NCI-H2171 treated with DMSO at 0.1 percent for 48 hours (cell line): ENCODE measurements at regions not wholly inside any gene's neighbourhood (a gene's known extent, or its start where the extent isn't known, plus 50 kb on each side); places are given as distances from the start of the nearest gene placed in this dataset.
"Not testable (repeated sequence)": the region's sequence is repeated elsewhere in the genome, so short reads cannot be mapped to it uniquely, and the experiment has no call there.

ENCODE experiments used
- DNase-seq: peaks from one replicate; lab custom pipeline; 2025; lab: John Stamatoyannopoulos, UW

GRCh38 chr3:163551915-163552658 is 1526.2 kb downstream of the SI start:
- not testable (repeated sequence) for DNase-seq

GRCh38 chr3:163548015-163548414 is 1530.3 kb downstream of the SI start:
- no peak for DNase-seq

DNA sequence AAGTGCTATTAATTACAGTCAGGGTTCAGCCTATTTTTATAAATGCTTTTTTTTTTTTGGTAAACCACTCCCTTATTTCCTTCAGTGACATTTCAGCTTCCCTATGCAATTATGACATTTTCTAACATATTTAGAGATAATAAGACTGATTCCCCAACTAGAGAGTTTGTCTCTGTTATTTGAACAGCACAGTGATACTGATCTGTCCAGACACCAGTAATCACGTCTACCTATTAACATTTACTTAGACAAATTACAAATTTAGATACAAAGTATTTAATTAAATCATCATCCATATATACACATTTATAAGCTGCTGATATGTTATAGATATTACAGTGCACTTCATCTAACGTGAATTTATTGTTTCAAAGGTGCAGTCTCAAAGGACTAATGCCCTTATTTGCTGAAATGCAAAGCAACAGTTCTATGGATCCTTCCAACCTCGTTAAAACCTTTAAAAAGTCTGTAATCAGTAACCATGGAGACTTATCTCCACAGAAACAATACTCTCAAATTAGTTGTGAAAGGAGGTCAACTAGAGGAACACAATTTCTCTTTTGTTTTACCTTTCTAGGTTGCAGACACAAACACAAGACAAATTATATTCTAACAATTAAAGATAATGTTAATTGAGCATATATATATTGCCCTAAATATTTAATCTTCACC is 1531.1 kb downstream of the SI start:
- no peak for DNase-seq

GRCh38 chr3:163543662-163544061 is 1534.6 kb downstream of the SI start:
- DNase-seq, result no peak

DNA sequence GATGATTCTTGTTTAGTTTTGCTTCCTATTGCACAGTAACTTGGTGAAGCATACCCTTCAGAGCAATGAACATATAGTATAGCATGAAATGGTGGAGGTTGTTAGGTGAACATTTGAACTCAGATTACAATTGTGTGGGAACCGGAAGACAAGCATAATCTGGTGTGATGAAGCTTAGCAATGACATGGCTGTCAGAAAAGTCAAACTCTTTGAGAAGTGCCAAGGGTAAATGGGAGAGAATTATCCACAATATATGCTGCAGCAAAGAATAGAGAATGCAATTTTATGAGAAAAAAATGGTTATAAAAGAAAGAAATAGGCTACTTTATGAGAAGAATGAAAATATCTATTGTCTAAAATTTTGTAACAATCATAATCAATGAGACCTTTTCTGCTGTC is 1536.7 kb downstream of the SI start:
- DNase-seq, result no peak

DNA sequence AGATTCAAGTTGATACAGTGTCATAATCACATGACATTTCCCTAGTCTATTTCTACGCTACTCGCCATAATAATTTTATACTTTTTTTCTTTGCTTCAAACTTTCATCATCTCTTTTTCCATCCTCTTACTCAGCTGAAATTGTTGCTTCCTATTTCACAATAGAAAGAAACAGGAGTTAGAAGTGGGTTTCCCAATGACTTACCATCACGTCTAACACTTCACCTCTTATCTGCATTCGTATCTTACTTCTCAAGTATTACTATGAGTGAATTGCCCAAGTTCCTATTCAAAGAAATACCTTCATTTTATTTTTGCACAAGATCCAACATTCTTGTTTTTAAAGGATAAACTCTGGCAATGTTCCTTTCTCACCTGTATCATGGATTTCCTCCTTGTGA is 1539.9 kb downstream of the SI start:
- no peak for DNase-seq

DNA sequence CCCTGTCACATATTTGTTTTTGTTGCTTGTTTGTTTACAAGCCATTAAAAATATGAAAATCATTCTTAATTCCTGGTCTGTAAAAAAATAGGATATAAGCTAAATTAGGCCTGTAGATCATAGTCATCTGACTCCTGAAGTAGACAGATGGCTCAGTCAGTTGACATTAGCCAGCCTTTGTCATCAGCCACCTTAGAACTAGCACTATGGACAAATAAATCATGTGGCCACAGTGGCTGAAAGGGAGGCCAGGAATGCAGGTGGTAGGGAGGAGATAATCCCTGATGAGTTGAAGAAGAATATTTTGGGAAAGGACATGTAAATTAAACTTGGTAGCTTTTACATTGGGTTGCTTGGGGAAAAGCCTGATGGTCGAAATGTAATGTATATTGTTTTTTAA is 1544.9 kb downstream of the SI start:
- DNase-seq, result no peak

- DNase-seq, result no peak
Observed at GRCh38 chr3:163523375-163523774, 1554.9 kb downstream of the SI start.

DNA sequence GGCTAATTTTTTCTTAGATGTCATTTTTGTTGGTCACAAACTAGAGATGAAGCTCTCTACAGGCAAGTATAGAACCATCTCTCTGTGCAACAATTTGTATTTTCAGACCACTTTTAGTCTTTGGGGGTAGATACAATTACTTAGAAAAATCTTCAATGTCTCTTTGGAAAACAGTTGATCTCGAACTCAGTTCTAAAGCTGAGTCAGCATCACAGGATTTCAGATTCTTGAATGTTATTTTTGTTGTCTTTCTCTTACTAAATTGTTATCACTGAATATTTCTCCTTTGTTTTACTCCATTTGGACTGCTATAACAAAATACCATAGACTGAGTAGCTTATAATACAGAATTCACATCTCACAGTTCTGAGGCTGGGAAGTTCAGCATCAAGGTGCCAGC is 1557.0 kb downstream of the SI start:
- no peak for DNase-seq

DNA sequence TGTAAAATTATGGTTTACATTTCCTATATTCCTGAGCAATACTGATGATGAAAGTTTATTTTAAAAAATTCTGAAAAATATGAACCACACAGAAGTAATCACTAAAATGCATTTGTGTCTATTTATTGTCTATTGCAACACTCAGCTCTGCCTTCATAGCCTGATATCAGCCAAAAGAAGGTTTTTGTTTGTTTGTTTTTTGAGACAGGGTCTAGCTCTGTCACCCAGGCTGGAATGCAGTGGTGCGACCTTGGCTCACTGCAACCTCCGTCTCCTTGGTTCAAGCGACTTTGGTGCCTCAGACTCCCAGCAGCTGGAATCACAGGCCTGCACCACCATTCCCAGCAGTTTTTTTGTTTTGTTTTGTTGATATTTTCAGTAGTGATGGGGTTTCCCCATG is 1560.2 kb downstream of the SI start:
- no peak for DNase-seq

- no peak for DNase-seq
Observed at GRCh38 chr3:163513149-163513657, 1565.1 kb downstream of the SI start.

GRCh38 chr3:163508206-163508605 is 1570.1 kb downstream of the SI start:
- peak; percentile 65 for DNase-seq

GRCh38 chr3:163504974-163505373 is 1573.3 kb downstream of the SI start:
- no peak for DNase-seq

GRCh38 chr3:163499736-163500219 is 1578.5 kb downstream of the SI start:
- DNase-seq, result not testable (repeated sequence)

DNA sequence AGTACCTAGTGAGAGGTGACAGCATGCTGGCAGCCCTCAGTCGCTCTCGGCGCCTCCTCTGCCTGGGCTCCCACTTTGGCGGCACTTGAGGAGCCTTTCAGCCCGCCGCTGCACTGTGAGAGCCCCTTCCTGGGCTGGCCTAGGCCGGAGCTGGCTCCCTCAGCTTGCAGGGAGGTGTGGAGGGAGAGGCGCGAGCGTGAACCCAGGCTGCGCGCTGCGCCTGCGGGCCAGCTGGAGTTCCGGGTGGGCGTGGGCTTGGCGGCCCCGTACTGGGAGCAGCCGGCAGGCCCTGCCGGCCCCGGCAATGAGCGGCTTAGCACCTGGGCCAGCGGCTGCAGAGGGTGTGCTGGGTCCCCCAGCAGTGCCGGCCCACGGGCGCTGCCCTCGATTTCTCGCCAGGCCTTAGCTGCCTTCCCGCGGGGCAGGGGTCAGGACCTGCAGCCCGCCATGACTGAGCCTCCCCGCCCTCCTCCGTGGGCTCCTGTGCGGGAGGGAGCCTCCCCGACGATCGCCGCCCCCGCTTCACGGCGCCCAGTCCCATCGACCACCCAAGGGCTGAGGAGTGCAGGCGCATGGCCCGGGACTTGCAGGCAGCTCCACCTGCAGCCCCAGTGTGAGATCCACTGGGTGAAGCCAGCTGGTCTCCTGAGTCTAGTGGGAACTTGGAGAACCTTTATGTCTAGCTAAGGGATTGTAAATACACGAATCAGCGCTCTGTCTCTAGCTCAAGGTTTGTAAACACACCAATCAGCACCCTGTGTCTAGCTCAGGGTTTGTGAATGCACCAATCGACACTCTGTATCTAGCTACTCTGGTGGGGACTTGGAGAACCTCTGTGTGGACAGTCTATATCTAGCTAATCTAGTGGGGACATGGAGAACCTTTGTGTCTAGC is 1579.2 kb downstream of the SI start:
- not testable (repeated sequence) for DNase-seq

DNA sequence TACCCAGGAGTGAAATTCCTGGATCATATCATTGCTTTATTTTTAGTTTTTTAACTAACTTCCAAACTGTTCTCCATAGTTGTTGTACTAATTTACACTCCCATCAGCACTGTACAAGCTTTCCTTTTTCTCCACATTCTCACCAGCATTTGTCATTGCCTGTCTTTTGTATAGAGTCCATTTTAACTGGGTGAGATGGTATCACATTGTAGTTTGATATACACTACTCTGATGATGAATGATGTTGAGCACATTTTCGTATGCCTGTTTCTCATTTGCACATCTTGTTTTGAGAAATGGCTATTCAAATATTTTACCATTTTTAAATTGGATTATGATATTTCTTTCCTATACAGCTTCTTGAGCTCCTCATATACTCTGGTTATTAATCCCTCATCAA is 1586.6 kb downstream of the SI start:
- no peak for DNase-seq

DNA sequence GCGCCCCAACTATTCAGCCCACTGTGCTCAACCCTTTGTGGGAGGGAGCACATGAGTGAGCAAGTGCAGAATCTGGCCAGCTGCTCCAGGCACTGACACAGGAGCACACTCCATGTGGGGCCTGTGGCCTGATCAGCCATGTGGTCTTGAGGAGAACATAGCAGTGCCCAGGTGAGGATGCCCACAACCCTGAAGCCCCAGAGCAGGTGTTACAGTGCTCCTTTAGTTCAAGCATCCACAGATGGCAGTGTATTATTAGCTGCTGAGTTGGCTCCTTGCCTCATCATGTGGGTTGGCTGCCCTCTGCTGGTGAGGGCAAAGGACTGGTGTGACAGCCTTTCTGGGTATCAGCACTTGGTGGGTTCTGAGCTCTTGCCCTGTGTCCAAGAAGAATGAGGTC is 1588.2 kb downstream of the SI start:
- peak; percentile 51 for DNase-seq

DNA sequence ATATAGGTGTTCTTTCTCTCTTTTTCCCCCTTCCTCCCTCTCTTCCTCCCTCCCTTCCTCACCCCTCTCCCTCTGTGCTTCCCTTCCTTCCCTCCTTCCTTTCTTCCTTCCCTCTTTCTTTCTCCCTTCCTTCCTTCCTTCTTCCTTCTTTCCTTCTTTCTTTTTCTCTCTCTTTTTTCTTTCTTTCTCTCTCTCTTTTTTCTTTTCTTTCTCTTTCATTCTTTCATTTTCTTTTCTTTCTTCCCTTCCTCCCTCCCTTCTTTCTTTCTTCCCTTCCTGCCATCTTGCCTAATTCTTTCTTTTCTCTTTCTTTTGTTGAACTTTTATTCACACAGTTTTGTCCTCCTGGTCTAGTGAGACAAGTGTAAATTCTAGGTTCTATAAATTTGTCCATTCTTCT is 1595.6 kb downstream of the SI start:
- no peak for DNase-seq

DNA sequence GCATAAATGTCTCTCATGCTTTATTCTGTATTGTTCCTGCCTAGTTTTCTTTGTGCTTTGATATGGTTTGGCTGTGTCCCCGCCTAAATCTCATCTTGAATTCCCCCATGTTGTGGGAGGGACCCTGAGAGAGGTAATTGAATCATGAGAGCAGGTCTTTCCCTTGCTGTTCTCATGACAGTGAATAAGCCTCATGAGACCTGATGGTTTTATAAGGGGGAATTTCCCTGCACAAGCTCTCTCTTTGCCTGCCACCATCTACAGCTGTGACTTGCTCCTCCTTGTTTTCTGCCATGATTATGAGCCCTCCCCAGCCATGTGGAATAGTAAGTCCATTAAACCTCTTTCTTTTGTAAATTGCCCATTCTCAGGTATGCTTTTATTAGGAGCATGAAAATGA is 1596.6 kb downstream of the SI start:
- no peak for DNase-seq

DNA sequence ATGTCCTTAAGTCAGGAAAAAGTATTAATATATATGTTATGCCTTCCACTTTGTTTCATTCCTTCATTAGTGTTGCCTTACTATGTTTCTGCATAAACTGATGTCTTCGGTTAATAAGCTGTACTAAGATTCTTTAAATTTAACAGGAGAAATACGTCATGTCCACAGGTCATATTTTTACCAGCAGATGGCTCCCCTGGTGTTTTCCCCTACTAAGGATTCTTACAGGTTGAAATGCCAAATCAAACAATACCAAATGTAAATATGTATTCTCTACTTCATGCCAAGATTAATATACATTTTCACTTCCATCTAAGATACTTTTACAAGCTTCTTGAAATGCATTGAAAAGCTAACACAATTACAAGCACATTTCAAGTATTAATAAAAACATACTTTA is 1602.1 kb downstream of the SI start:
- DNase-seq, result peak; percentile 11

DNA sequence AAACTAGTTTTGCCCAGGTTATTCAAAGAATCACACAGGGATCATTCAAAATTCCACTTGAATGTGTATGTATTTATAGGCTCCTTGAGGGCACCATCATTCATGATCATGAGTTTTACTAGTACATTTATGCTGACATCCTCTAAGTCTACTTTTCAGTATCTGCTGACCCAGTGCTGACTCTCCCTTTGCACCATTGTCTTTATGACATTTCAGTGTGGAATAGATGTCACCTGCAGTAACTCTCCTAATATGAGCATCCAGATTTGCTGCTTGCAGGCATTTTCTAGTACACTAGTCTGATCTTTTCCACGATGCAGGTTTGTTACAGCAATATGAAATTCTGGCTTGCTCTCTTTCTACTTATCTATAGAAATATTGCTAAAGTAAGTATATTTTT is 1603.5 kb downstream of the SI start:
- no peak for DNase-seq

DNA sequence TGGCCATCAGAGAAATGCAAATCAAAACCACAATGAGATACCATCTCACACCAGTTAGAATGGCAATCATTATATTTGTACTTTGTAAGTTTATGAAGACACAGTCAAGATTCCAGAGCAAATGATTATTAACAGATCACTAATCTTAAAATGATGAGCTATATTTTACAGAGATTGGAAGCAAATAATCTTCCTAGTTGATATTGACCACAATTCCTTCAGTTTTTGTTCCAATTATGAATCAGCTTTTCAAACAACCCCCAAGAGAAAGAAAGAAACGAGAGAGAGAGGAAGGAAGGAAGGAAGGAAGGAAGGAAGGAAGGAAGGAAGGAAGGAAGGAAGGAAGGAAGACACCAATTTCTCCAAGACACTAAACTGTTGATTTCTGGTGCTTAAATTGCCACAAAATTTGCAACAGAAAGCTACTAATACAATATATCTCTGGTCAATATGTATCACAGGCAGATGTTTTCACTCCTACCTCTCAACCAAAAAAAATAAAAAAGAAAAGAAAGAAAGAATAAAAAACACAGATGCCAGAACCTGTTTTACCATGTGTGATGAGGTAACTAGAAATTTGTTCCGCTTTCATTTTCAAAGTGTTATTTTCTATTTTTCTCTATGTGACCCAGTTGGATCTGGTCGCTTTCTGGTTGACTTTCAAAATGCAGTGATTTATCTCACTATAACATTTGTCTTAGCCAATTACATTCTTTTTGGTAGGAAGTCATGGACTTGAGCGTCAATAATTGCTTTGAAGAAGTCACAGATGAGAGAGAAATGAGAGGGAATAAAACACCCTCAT is 1609.6 kb downstream of the SI start:
- no peak for DNase-seq
